IMR-90 (cell line): ENCODE measurements at regions not wholly inside any gene's neighbourhood (a gene's known extent, or its start where the extent isn't known, plus 50 kb on each side); places are given as distances from the start of the nearest gene placed in this dataset.

Experiments
- ATAC-seq: fragments of 200-7000 bp; cut with Tn5 transposase; 2 replicates; pipeline ENCODE4 v1.9.1; 2020; ENCODE audit warnings: low read depth, mild to moderate bottlenecking, moderate library complexity
- BruUV-seq: library from RNA; stranded (reverse); fragments of 400-500 nt; replicated peaks from 2 replicates; lab custom pipeline; 2021; lab: Mats Ljungman, UMichigan
- CTCF ChIA-PET: fragments of 300-600 bp; formaldehyde crosslinking; extraction: SDS; loops from one replicate; lab custom pipeline; 2021; ENCODE audit warnings: antibody characterized with exemption; lab: Yijun Ruan, JAX
- POLR2A ChIA-PET: fragments of 300-600 bp; sonication (Branson Sonifier 250); formaldehyde crosslinking; loops from one replicate; lab custom pipeline; 2022; ENCODE audit warnings: antibody characterized with exemption; ENCODE audit not compliant: unreplicated experiment; lab: Charles Lee
- DNase-seq: peaks from one replicate; pipeline ENCODE4 v3.0.0; 2013
- H2AFZ ChIP-seq: replicated peaks from 2 replicates; pipeline ENCODE3; 2013; ENCODE audit warnings: low read length, mild to moderate bottlenecking; ENCODE audit not compliant: poor library complexity
- H2AK5ac ChIP-seq: 2 replicates; pipeline ENCODE4 v1.6.1; 2013; ENCODE audit warnings: low read depth, low read length, inconsistent platforms
- H2AK9ac ChIP-seq: replicated peaks from 2 replicates; pipeline ENCODE3; 2013; ENCODE audit warnings: mild to moderate bottlenecking, low read depth, low read length, moderate library complexity; ENCODE audit not compliant: poor library complexity
- H2BK120ac ChIP-seq: 2 replicates; pipeline ENCODE4 v1.6.1; 2013; ENCODE audit warnings: low read depth, low read length, inconsistent platforms
- H2BK15ac ChIP-seq: 3 replicates; pipeline ENCODE4 v1.6.1; 2013; ENCODE audit warnings: low read depth, low read length, inconsistent platforms
- H2BK20ac ChIP-seq: 2 replicates; pipeline ENCODE4 v1.6.1; 2013; ENCODE audit warnings: low read depth, mild to moderate bottlenecking, inconsistent platforms, low read length, moderate library complexity
- H2BK5ac ChIP-seq: 2 replicates; pipeline ENCODE4 v1.6.1; 2013; ENCODE audit warnings: mild to moderate bottlenecking, low read depth, low read length, inconsistent platforms; ENCODE audit not compliant: poor library complexity, severe bottlenecking
- H3K14ac ChIP-seq: replicated peaks from 2 replicates; pipeline ENCODE4 v1.6.1; 2013; ENCODE audit warnings: low read depth, low read length, inconsistent platforms
- H3K18ac ChIP-seq: 2 replicates; pipeline ENCODE4 v1.6.1; 2013; ENCODE audit warnings: low read depth, low read length, control low read depth
- H3K23ac ChIP-seq: 2 replicates; pipeline ENCODE4 v1.6.1; 2013; ENCODE audit warnings: low read depth, low read length, inconsistent platforms
- H3K27ac ChIP-seq: 2 replicates; pipeline ENCODE4 v1.5.1; 2013; ENCODE audit warnings: mild to moderate bottlenecking, control low read depth, low read length; ENCODE audit not compliant: insufficient read depth
- H3K27me3 ChIP-seq: 2 replicates; pipeline ENCODE4 v1.6.1; 2013; ENCODE audit warnings: low read length; ENCODE audit not compliant: control insufficient read depth, insufficient read depth
- H3K36me3 ChIP-seq: 2 replicates; pipeline ENCODE4 v1.6.1; 2013; ENCODE audit warnings: low read length, mixed read lengths; ENCODE audit not compliant: control insufficient read depth, insufficient read depth
- H3K4ac ChIP-seq: 2 replicates; pipeline ENCODE4 v1.6.1; 2013; ENCODE audit warnings: low read depth, low read length, inconsistent platforms
- H3K4me1 ChIP-seq: 2 replicates; pipeline ENCODE4 v1.6.1; 2013; ENCODE audit warnings: low read length, mixed read lengths; ENCODE audit not compliant: control insufficient read depth, insufficient read depth
- H3K4me2 ChIP-seq: 2 replicates; pipeline ENCODE4 v1.6.1; 2013; ENCODE audit warnings: low read depth, mild to moderate bottlenecking, control low read depth, low read length, moderate library complexity
- H3K4me3 ChIP-seq: 2 replicates; pipeline ENCODE4 v1.5.1; 2013; ENCODE audit warnings: low read depth, mild to moderate bottlenecking, control low read depth, low read length, moderate library complexity; ENCODE audit not compliant: insufficient read depth
- H3K56ac ChIP-seq: 2 replicates; pipeline ENCODE4 v1.6.1; 2013; ENCODE audit warnings: low read length, inconsistent platforms; ENCODE audit not compliant: insufficient read depth; ENCODE audit errors: extremely low read depth
- H3K79me1 ChIP-seq, 2 experiments: 2 replicates each; pipeline ENCODE4 v1.6.1; 2013; ENCODE audit warnings: low read length in 2 of 2, inconsistent platforms in 1 of 2, low read depth in 1 of 2
- H3K9ac ChIP-seq: 2 replicates; pipeline ENCODE4 v1.6.1; 2013; ENCODE audit warnings: low read depth, low read length, control low read depth
- H3K9me1 ChIP-seq: 2 replicates; pipeline ENCODE4 v1.6.1; 2013; ENCODE audit warnings: low read length, inconsistent platforms; ENCODE audit not compliant: insufficient read depth
- H3K9me3 ChIP-seq: 2 replicates; pipeline ENCODE4 v1.6.1; 2013; ENCODE audit warnings: low read length; ENCODE audit not compliant: control insufficient read depth, insufficient read depth
- H4K20me1 ChIP-seq: 2 replicates; pipeline ENCODE4 v1.6.1; 2013; ENCODE audit warnings: low read length, inconsistent platforms; ENCODE audit not compliant: insufficient read depth
- H4K5ac ChIP-seq: 2 replicates; pipeline ENCODE4 v1.6.1; 2013; ENCODE audit warnings: mild to moderate bottlenecking, low read depth, low read length, control low read depth
- H4K8ac ChIP-seq, 2 experiments: 2 replicates each; pipeline ENCODE4 v1.6.1; 2013; ENCODE audit warnings: low read depth in 2 of 2, low read length in 2 of 2, control low read depth in 1 of 2, inconsistent platforms in 1 of 2
- H4K91ac ChIP-seq: 2 replicates; pipeline ENCODE4 v1.6.1; 2013; ENCODE audit warnings: low read depth, low read length, inconsistent platforms; ENCODE audit not compliant: insufficient read depth
- BHLHE40 ChIP-seq: fragments of 150-350 bp; IDR thresholded peaks from 2 replicates; pipeline ENCODE4 v1.6.1; 2016; ENCODE audit warnings: mild to moderate bottlenecking, low read depth, low read length
- CEBPB ChIP-seq: IDR thresholded peaks from 2 replicates; pipeline ENCODE4 v1.6.1; 2012; ENCODE audit warnings: low read depth, low read length, improper control_type of control experiment
- CHD1 ChIP-seq: IDR thresholded peaks from 2 replicates; pipeline ENCODE4 v1.6.1; 2012; ENCODE audit warnings: low read depth, low read length, improper control_type of control experiment
- CTCF ChIP-seq: conservative IDR thresholded peaks from 2 replicates; pipeline ENCODE4 v1.5.1; 2012; ENCODE audit warnings: mild to moderate bottlenecking, low read depth, low read length, improper control_type of control experiment
- ELK1 ChIP-seq: fragments of 150-350 bp; IDR thresholded peaks from 2 replicates; pipeline ENCODE4 v1.6.1; 2016; ENCODE audit warnings: low read depth, mild to moderate bottlenecking, low read length, moderate library complexity, borderline replicate concordance
- FOS ChIP-seq: fragments of 150-350 bp; IDR thresholded peaks from 2 replicates; pipeline ENCODE4 v1.6.1; 2016; ENCODE audit warnings: low read depth, low read length
- MAFK ChIP-seq: IDR thresholded peaks from 2 replicates; pipeline ENCODE4 v1.6.1; 2012; ENCODE audit warnings: low read depth, low read length, improper control_type of control experiment
- MAZ ChIP-seq: IDR thresholded peaks from 2 replicates; pipeline ENCODE4 v1.6.1; 2012; ENCODE audit warnings: low read depth, mild to moderate bottlenecking, low read length, improper control_type of control experiment, moderate library complexity, borderline replicate concordance
- MXI1 ChIP-seq: IDR thresholded peaks from 2 replicates; pipeline ENCODE4 v1.6.1; 2012; ENCODE audit warnings: low read depth, mild to moderate bottlenecking, low read length, moderate library complexity, borderline replicate concordance
- NFE2L2 ChIP-seq: fragments of 150-350 bp; IDR thresholded peaks from 2 replicates; pipeline ENCODE4 v1.6.1; 2016; ENCODE audit warnings: low read depth, mild to moderate bottlenecking, low read length
- POLR2A ChIP-seq: IDR thresholded peaks from 2 replicates; pipeline ENCODE4 v1.6.1; 2012; ENCODE audit warnings: mild to moderate bottlenecking, low read depth, low read length
- RAD21 ChIP-seq: IDR thresholded peaks from 2 replicates; pipeline ENCODE4 v1.6.1; 2012; ENCODE audit warnings: low read length, improper control_type of control experiment
- RCOR1 ChIP-seq: IDR thresholded peaks from 2 replicates; pipeline ENCODE4 v1.6.1; 2012; ENCODE audit warnings: mild to moderate bottlenecking, low read length, improper control_type of control experiment; ENCODE audit not compliant: insufficient replicate concordance
- RFX5 ChIP-seq: IDR thresholded peaks from 2 replicates; pipeline ENCODE4 v1.8.0; 2012; ENCODE audit warnings: low read depth, mild to moderate bottlenecking, low read length, moderate library complexity
- SMC3 ChIP-seq: fragments of 150-350 bp; IDR thresholded peaks from 2 replicates; pipeline ENCODE4 v1.6.1; 2016; ENCODE audit warnings: low read depth, mild to moderate bottlenecking, antibody characterized with exemption, low read length, moderate library complexity
- USF2 ChIP-seq: fragments of 150-350 bp; IDR thresholded peaks from 2 replicates; pipeline ENCODE4 v1.6.1; 2017; ENCODE audit warnings: mild to moderate bottlenecking, antibody characterized with exemption, low read length, low read depth
- WGBS, 2 experiments: methylation state at CpG; one replicate each; pipeline versions ENCODE4 v1.1.5 to v1.1.7; 2013; ENCODE audit warnings: missing lambda C conversion rate in 2 of 2; ENCODE audit not compliant: insufficient read length in 1 of 2; ENCODE audit errors: extremely low coverage in 2 of 2; 5-methylcytosine and 5-hydroxymethylcytosine counted together
- dilution Hi-C: fragments of 300-500 bp; cut with HindIII; formaldehyde crosslinking; loops from one replicate; pipeline ENCODE4 v1.14.3; 2018; ENCODE audit warnings: low sequenced_read_pairs; ENCODE audit not compliant: unreplicated experiment
- in situ Hi-C: fragments of 300-500 bp; cut with MboI; formaldehyde crosslinking; loops from 3 replicates; pipeline ENCODE4 v1.14.3; 2019; ENCODE audit warnings: low sequenced_read_pairs, inconsistent platforms, mixed read lengths
- intact Hi-C: fragments of 100-400 bp; cut with micrococcal nuclease; formaldehyde crosslinking; loops from 2 replicates; pipeline ENCODE4 v1.10.0; 2022

GRCh38 chr6:115221198-115221597 is 839.5 kb downstream of the FRK start:
- DNase-seq (no peak), ATAC-seq (no peak)
- ChIA-PET POLR2A (no interaction called here), CTCF (interaction anchor here (0.5 kb wide), 1 partner anchor 1310 kb away, joined by 5 read pairs; no protein-coding TSS in a partner anchor)
- Histone ChIP-seq H3K4ac (no peak overlapping the region), H4K5ac (no peak overlapping the region), H3K18ac (no peak overlapping the region), H4K8ac (no peak overlapping the region), H3K4me1 (no peaks in the 10 kb centered on the region), H3K27ac (no peak overlapping the region), H3K4me3 (no peak overlapping the region), H3K56ac (no peak overlapping the region), H4K91ac (no peak overlapping the region), H3K4me2 (no peak overlapping the region), H2BK5ac (no peak overlapping the region), H3K14ac (no peak overlapping the region), H2AK9ac (no peak overlapping the region), H2BK15ac (no peak overlapping the region), H3K36me3 (no peaks in the 10 kb centered on the region), H4K20me1 (no peaks in the 10 kb centered on the region), H2AFZ (no peak overlapping the region), H3K27me3 (no peaks in the 10 kb centered on the region), H2BK20ac (no peak overlapping the region), H2AK5ac (no peak overlapping the region), H3K79me1 (no peaks in the 10 kb centered on the region), H3K9me1 (no peaks in the 10 kb centered on the region), H3K9ac (no peak overlapping the region), H3K9me3 (0 out of 2 replicates have a peak, but pooled peaks cover 2% of the 10 kb centered on the region), H3K23ac (no peak overlapping the region), H2BK120ac (no peak overlapping the region)
- intact Hi-C loops = no loop called here
- TF ChIP-seq MAFK (no peak), ELK1 (no peak), MAZ (no peak), NFE2L2 (no peak), CHD1 (no peak), RFX5 (no peak), POLR2A (no peak), MXI1 (no peak), USF2 (no peak), BHLHE40 (no peak), RAD21 (no peak), CEBPB (no peak), CTCF (no peak), SMC3 (no peak), RCOR1 (no peak), FOS (no peak)
- dilution Hi-C loops = no loop called here
- whole genome bisulfite sequencing, 2 experiments = no CpG with 5 or more reads among the region's 1 CpG
- no TSS peak for BruUV-seq
- in situ Hi-C loops = no loop called here
